ENCODE measurements at regions not wholly inside any gene's neighbourhood (a gene's known extent, or its start where the extent isn't known, plus 50 kb on each side); places are given as distances from the start of the nearest gene placed in this dataset.

DNA sequence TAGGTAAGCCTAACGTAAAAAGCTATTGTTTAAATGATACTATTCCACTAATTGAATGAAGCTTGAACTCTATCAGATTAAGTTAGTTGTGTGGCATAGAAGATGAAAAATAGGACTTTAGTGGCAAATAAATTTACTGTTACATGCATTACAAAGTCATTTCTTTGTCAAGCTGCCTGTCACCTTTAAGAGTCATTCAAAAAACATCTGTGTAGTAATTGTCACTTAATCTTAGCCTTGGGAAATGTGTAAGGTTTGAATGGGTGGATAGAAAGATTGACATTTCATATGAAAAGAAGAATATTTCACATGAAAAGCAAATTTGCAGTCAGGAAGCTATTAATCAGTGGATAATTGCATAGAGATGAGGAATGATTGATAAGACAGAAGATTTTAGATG is 473.5 kb downstream of the DNAH5 start:
- no peak for TF ChIP-seq EZH2 (IDR thresholded peaks at IDR 0.05; ENCODE audit: borderline replicate concordance)
- TF ChIP-seq, protein P1, sequence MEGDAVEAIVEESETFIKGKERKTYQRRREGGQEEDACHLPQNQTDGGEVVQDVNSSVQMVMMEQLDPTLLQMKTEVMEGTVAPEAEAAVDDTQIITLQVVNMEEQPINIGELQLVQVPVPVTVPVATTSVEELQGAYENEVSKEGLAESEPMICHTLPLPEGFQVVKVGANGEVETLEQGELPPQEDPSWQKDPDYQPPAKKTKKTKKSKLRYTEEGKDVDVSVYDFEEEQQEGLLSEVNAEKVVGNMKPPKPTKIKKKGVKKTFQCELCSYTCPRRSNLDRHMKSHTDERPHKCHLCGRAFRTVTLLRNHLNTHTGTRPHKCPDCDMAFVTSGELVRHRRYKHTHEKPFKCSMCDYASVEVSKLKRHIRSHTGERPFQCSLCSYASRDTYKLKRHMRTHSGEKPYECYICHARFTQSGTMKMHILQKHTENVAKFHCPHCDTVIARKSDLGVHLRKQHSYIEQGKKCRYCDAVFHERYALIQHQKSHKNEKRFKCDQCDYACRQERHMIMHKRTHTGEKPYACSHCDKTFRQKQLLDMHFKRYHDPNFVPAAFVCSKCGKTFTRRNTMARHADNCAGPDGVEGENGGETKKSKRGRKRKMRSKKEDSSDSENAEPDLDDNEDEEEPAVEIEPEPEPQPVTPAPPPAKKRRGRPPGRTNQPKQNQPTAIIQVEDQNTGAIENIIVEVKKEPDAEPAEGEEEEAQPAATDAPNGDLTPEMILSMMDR (IDR thresholded peaks at IDR 0.05; ENCODE audit: poor library complexity) = no peak
- no peak for TF ChIP-seq EZH2phosphoT487 (IDR thresholded peaks at IDR 0.05; ENCODE audit: low read depth, severe bottlenecking, unreplicated experiment)

Data from hepatocyte (in vitro differentiated cells).